Liver (tissue), 8 donors: ENCODE measurements at regions not wholly inside any gene's neighbourhood (a gene's known extent, or its start where the extent isn't known, plus 50 kb on each side); places are given as distances from the start of the nearest gene placed in this dataset.

Source experiments
- DNase-seq: peaks from one replicate; pipeline ENCODE4 v3.0.0-alpha.2; 2017; ENCODE audit warnings: low spot score
- H3K27ac ChIP-seq, 2 donors: one replicate each; pipeline ENCODE4 v1.7.0; 2013; ENCODE audit warnings: inconsistent platforms in 2 of 2, low read length in 2 of 2, control low read depth in 1 of 2, low read depth in 1 of 2, mild to moderate bottlenecking in 1 of 2
- H3K27me3 ChIP-seq, 4 donors: one replicate each; pipeline versions ENCODE4 v1.6.1 to v1.7.0; 2013; ENCODE audit warnings: low read length in 3 of 4, inconsistent platforms in 1 of 4, mild to moderate bottlenecking in 1 of 4, moderate library complexity in 1 of 4; ENCODE audit not compliant: control insufficient read depth in 4 of 4, insufficient read depth in 4 of 4
- H3K36me3 ChIP-seq, 4 donors: one replicate each; pipeline versions ENCODE4 v1.6.1 to v1.7.0; 2013; ENCODE audit warnings: low read length in 3 of 4, mild to moderate bottlenecking in 3 of 4, low read depth in 1 of 4, moderate library complexity in 1 of 4; ENCODE audit not compliant: control insufficient read depth in 4 of 4, insufficient read depth in 3 of 4
- H3K4me1 ChIP-seq, 4 donors: one replicate each; pipeline versions ENCODE4 v1.6.1 to v1.7.0; 2013; ENCODE audit warnings: low read length in 3 of 4, mild to moderate bottlenecking in 3 of 4, moderate library complexity in 1 of 4; ENCODE audit not compliant: control insufficient read depth in 4 of 4, insufficient read depth in 4 of 4
- H3K4me3 ChIP-seq, 3 donors: one replicate each; pipeline versions ENCODE4 v1.6.1 to v1.7.0; 2013; ENCODE audit warnings: low read length in 3 of 3, control low read depth in 1 of 3, low read depth in 1 of 3, mild to moderate bottlenecking in 1 of 3
- H3K9ac ChIP-seq, 2 donors: one replicate each; pipeline ENCODE4 v1.7.0; 2013; ENCODE audit warnings: low read length in 2 of 2, mild to moderate bottlenecking in 2 of 2, moderate library complexity in 2 of 2, control low read depth in 1 of 2, low read depth in 1 of 2
- H3K9me3 ChIP-seq, 4 donors: one replicate each; pipeline versions ENCODE4 v1.6.1 to v1.7.0; 2013; ENCODE audit warnings: low read length in 3 of 4; ENCODE audit not compliant: control insufficient read depth in 4 of 4
- FOXA1 ChIP-seq: IDR thresholded peaks from 2 replicates; pipeline ENCODE4 v1.6.1; 2016; ENCODE audit warnings: antibody characterized with exemption
- GABPA ChIP-seq, 2 donors: IDR thresholded peaks in 1 of 2; conservative IDR thresholded peaks in 1 of 2; 2 replicates each; pipeline ENCODE4 v1.6.1; 2016; ENCODE audit warnings: antibody characterized with exemption in 2 of 2, mild to moderate bottlenecking in 1 of 2, moderate library complexity in 1 of 2
- HNF4G ChIP-seq: IDR thresholded peaks from 2 replicates; pipeline ENCODE4 v1.6.1; 2016; ENCODE audit warnings: antibody characterized with exemption
- JUND ChIP-seq, 2 donors: IDR thresholded peaks; 2 replicates each; pipeline ENCODE4 v1.6.1; 2016; ENCODE audit warnings: antibody characterized with exemption in 2 of 2
- MAX ChIP-seq: IDR thresholded peaks from 2 replicates; pipeline ENCODE4 v1.6.1; 2016; ENCODE audit warnings: antibody characterized with exemption
- RXRA ChIP-seq, 2 donors: IDR thresholded peaks; 2 replicates each; pipeline ENCODE4 v1.6.1; 2017 to 2018; ENCODE audit warnings: antibody characterized with exemption in 2 of 2, mild to moderate bottlenecking in 1 of 2
- SP1 ChIP-seq: IDR thresholded peaks from 2 replicates; pipeline ENCODE4 v1.6.1; 2018; ENCODE audit warnings: antibody characterized with exemption, mild to moderate bottlenecking
- WGBS: extraction: QIAGEN DNeasy Blood & Tissue Kit; methylation state at CpG from one replicate; pipeline ENCODE4 v1.1.7; 2013; 5-methylcytosine and 5-hydroxymethylcytosine counted together
- TF ChIP-seq, protein P1 (sequence below): fragments of 150-350 bp; IDR thresholded peaks from 2 replicates; pipeline ENCODE4 v1.5.1; 2017; ENCODE audit warnings: improper control_type of control experiment, low read depth, low read length; ENCODE audit not compliant: missing input control
- TF ChIP-seq, protein P2 (sequence below): IDR thresholded peaks from 2 replicates; pipeline ENCODE4 v1.6.1; 2016; ENCODE audit warnings: antibody characterized with exemption, mild to moderate bottlenecking
- TF ChIP-seq, protein P3 (sequence below): IDR thresholded peaks from 2 replicates; pipeline ENCODE4 v1.6.1; 2016; ENCODE audit warnings: antibody characterized with exemption
- donor health status: healthy.
- donor health status: healthy.
- donor health status: healthy.
- donor health status: healthy.
- donor health status: healthy.

- Histone ChIP-seq H3K9me3 (no peaks in the 10 kb centered on the region), H3K4me1 (peaks cover 0 to 4% (median 0%) of the 10 kb centered on the region in 4 donors), H3K27me3 (no peaks in the 10 kb centered on the region), H3K36me3 (no peaks in the 10 kb centered on the region), H3K4me3 (no peak overlapping the region), H3K9ac (no peak overlapping the region), H3K27ac (no peak overlapping the region)
- TF ChIP-seq HNF4G, result no peak
- TF ChIP-seq RXRA (IDR thresholded peaks at IDR 0.05), result no peak
- no peak for TF ChIP-seq MAX
- no peak for TF ChIP-seq SP1
- TF ChIP-seq FOXA1, result no peak
- no peak for TF ChIP-seq JUND (IDR thresholded peaks at IDR 0.05)
- TF ChIP-seq, protein P1, sequence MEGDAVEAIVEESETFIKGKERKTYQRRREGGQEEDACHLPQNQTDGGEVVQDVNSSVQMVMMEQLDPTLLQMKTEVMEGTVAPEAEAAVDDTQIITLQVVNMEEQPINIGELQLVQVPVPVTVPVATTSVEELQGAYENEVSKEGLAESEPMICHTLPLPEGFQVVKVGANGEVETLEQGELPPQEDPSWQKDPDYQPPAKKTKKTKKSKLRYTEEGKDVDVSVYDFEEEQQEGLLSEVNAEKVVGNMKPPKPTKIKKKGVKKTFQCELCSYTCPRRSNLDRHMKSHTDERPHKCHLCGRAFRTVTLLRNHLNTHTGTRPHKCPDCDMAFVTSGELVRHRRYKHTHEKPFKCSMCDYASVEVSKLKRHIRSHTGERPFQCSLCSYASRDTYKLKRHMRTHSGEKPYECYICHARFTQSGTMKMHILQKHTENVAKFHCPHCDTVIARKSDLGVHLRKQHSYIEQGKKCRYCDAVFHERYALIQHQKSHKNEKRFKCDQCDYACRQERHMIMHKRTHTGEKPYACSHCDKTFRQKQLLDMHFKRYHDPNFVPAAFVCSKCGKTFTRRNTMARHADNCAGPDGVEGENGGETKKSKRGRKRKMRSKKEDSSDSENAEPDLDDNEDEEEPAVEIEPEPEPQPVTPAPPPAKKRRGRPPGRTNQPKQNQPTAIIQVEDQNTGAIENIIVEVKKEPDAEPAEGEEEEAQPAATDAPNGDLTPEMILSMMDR, result no peak
- TF ChIP-seq, protein P2, sequence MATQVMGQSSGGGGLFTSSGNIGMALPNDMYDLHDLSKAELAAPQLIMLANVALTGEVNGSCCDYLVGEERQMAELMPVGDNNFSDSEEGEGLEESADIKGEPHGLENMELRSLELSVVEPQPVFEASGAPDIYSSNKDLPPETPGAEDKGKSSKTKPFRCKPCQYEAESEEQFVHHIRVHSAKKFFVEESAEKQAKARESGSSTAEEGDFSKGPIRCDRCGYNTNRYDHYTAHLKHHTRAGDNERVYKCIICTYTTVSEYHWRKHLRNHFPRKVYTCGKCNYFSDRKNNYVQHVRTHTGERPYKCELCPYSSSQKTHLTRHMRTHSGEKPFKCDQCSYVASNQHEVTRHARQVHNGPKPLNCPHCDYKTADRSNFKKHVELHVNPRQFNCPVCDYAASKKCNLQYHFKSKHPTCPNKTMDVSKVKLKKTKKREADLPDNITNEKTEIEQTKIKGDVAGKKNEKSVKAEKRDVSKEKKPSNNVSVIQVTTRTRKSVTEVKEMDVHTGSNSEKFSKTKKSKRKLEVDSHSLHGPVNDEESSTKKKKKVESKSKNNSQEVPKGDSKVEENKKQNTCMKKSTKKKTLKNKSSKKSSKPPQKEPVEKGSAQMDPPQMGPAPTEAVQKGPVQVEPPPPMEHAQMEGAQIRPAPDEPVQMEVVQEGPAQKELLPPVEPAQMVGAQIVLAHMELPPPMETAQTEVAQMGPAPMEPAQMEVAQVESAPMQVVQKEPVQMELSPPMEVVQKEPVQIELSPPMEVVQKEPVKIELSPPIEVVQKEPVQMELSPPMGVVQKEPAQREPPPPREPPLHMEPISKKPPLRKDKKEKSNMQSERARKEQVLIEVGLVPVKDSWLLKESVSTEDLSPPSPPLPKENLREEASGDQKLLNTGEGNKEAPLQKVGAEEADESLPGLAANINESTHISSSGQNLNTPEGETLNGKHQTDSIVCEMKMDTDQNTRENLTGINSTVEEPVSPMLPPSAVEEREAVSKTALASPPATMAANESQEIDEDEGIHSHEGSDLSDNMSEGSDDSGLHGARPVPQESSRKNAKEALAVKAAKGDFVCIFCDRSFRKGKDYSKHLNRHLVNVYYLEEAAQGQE, result no peak
- WGBS, result 87% methylated on average over 9 of the region's 9 CpGs
- DNase-seq, result no peak
These were observed 62.2 kb upstream of the BAIAP2L1 start for GRCh38 chr7:98462911-98463633.

DNA sequence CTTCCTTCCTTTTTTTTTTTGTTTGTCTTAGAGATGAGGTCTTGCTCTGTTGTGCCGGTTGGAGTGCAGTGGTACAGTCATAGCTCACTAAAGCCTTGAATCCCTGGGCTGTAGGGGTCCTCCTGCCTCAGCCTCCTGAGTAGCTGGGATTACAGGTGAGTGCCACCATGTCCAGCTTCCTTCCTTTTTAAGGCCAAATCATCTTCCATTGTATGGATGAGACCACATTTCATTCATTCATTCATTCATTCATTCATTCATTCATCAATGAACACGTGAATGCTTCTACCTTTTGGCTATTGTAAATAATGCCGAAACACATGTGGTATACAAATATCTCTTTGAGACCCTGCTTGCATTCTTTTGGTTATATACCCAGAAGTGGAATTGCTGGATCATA is 60.0 kb upstream of the BAIAP2L1 start:
- 85% methylated on average over 3 of the region's 3 CpGs for WGBS
- no peaks in the 10 kb centered on the region for H3K36me3 ChIP-seq
- H3K27ac ChIP-seq, result no peak overlapping the region
- no peak for DNase-seq
- H3K9ac ChIP-seq, result no peak overlapping the region
- peaks cover 0 to 4% (median 0%) of the 10 kb centered on the region in 4 donors for H3K4me1 ChIP-seq
- no peaks in the 10 kb centered on the region for H3K27me3 ChIP-seq
- no peak for TF ChIP-seq GABPA (IDR thresholded peaks at IDR 0.05 in 1 of 2, conservative IDR thresholded peaks at IDR 0.05 in 1 of 2)
- TF ChIP-seq, protein P3, sequence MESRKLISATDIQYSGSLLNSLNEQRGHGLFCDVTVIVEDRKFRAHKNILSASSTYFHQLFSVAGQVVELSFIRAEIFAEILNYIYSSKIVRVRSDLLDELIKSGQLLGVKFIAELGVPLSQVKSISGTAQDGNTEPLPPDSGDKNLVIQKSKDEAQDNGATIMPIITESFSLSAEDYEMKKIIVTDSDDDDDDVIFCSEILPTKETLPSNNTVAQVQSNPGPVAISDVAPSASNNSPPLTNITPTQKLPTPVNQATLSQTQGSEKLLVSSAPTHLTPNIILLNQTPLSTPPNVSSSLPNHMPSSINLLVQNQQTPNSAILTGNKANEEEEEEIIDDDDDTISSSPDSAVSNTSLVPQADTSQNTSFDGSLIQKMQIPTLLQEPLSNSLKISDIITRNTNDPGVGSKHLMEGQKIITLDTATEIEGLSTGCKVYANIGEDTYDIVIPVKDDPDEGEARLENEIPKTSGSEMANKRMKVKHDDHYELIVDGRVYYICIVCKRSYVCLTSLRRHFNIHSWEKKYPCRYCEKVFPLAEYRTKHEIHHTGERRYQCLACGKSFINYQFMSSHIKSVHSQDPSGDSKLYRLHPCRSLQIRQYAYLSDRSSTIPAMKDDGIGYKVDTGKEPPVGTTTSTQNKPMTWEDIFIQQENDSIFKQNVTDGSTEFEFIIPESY, result no peak
- no peaks in the 10 kb centered on the region for H3K9me3 ChIP-seq
- no peak overlapping the region for H3K4me3 ChIP-seq
